22Rv1 (cell line): ENCODE measurements at regions not wholly inside any gene's neighbourhood (a gene's known extent, or its start where the extent isn't known, plus 50 kb on each side); places are given as distances from the start of the nearest gene placed in this dataset.

Source experiments
- CTCF ChIP-seq: fragments of 450-650 bp; IDR thresholded peaks from 2 replicates; pipeline ENCODE4 v1.5.1; 2017; ENCODE audit warnings: mild to moderate bottlenecking
- ZFX ChIP-seq: fragments of 450-650 bp; IDR thresholded peaks from 2 replicates; pipeline ENCODE4 v1.6.1; 2017; ENCODE audit warnings: antibody characterized with exemption, borderline replicate concordance

GRCh38 chr12:4154672-4155225, 118.8 kb upstream of the CCND2 start:
- TF ChIP-seq CTCF (no peak), ZFX (no peak)
